NOMO-1 treated with dmso at 0.1 percent for 144 hours (cell line): ENCODE measurements at regions not wholly inside any gene's neighbourhood (a gene's known extent, or its start where the extent isn't known, plus 50 kb on each side); places are given as distances from the start of the nearest gene placed in this dataset.

ENCODE experiments used
- DNase-seq: peaks from one replicate; lab custom pipeline; 2025; ENCODE audit not compliant: unreplicated experiment; lab: John Stamatoyannopoulos, UW

DNA sequence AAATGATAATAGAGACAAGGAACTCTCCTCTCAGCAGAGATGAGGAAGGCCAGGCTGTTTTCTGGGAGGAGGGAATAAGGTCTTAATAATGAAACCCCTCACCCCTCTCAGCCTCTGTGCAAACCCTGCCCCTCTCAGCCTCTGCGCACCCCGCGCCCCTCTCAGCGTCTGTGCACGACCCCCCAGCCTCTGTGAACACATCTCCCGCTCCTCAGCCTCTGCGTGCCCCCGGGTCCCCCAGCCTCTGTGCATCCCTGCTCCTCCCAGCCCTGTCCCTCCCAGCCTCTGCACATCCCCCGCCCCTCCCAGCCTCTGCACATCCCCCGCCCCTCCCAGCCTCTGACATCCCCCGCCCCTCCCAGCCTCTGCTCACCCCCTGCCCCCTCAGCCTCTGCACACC, 837.8 kb downstream of the TBC1D22A start:
- DNase-seq = no peak

DNA sequence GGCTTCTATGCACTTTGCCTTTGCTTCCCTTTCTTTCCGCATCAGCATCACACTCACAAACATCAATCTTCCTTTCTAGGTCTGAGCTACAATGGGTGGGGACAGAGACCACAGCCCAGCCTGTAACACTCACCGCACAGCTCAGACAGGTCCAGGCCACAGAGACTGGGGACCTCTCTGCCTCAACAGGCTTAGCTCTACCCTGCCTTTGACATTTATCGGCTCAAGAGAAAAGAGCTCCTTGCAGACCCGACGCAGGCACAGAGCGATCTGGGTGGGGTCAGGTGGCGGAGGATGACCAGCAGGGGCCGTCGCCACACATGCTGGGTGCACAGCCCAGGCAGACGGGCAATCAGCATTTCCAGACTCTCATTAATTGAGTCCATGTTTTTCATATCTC, 837.3 kb downstream of the TBC1D22A start:
- no peak for DNase-seq

DNA sequence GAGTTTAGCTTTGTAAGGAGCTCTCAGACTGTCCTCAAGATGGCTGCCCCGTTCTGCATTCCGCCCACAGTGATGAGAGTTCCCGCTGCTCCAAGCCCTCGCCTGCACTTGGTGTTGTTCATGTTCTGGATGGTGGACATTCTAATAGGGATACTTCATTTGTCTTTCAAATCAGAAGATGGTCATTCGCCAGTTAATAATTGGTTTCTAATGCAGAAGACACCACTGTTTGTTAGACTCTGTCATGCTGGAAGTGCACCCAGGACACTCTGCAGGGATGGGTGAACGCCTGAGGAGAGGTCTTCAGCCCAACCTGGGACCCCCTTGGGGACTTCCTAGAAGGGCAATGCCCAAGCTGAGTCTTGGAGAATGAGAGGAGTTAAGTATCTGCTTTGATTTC, 836.4 kb downstream of the TBC1D22A start:
- no peak for DNase-seq

DNA sequence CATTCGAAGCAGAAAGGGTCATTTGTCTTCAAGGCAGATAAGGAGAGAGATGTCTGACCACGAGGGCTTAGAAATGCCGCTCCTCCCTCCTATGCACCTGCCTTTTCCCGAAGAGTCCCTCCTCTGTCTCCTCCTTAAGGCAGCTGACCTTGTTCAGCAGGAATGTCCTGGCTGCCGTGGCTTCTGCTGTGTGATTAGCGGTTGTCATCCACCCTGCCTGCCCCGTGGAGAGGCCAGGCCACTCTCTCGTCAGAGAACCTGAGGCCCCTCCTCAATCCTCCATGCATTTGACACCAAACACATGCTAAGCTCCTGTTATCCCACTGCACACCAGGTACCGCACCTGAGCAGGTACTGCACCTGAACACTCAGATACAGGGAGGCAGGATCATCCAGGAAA, 834.6 kb downstream of the TBC1D22A start:
- no peak for DNase-seq

DNA sequence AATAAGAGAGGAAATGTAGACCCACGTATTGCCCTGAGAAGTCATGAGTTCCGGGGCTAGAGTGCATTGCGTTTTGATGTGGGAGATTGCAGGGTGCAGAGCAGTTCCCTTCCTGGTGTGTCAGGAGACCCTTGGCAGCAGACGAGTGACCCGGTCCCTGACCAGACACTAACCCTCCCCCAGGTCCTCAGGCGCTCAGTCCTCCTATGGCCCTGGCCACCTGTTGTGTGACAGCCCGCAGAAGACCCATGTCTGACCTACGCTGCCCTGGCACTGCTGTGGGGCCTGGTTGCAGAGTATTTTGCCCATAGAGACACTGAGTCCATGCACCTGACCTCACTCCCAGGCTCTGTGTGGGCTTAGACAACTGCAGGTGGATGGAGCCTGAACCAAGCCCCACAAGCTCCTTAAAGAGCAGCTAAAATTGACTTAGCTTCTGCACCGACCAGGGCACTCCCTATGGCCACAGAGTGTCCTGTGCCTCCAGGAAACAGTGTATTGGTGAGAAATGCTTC, 833.8 kb downstream of the TBC1D22A start:
- DNase-seq = no peak

DNA sequence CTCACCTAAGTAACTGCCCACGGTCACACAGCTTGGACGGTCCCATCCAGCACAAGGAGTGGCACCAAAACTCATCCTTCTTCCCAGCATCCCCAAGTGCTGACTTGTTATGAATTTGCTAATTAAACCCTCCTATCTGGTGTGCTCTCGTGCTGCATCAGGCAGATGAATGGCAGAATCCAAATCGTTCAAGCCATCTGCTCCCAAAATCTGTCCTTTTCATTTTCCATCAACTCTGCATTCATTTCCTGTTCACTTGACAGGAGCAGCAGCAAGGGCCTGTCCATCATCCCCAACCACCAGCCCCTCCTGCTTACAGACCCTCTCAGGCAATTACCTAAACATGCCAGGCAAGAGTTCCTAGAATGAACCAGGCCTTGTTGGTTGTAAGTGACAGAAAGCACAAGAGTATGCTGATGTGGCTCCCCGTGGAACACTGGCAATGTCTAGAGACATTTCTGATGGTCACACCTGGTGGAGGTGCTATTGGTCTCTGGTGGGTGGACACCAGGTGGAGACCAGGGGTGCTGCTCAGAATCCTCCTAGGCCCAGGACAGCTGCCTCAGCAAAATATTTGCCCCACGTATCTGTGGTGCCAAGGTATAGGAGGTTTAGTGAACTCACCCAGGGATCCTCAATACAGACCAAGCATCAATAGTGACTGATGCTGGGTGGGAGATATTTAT, 832.5 kb downstream of the TBC1D22A start:
- no peak for DNase-seq

DNA sequence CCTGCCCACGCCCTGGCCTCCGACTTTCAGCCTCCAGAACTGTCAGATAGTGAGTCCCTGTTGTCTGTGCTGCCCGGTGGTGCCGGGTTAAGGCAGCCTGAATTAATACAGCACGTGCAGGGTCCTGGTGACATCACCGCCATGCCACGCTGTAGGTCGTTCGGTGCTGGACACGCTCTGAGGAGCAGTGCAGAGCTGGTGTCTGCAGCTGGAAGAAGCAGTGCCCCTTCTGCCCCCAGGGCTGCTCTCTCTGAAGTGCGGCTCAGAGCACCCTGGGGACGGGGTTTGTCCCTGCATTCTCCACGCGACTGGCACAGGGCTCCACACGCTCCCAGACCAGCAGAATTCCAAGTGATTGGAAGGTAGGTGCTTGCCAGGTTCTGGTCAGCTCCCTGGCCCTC, 831.5 kb downstream of the TBC1D22A start:
- no peak for DNase-seq

DNA sequence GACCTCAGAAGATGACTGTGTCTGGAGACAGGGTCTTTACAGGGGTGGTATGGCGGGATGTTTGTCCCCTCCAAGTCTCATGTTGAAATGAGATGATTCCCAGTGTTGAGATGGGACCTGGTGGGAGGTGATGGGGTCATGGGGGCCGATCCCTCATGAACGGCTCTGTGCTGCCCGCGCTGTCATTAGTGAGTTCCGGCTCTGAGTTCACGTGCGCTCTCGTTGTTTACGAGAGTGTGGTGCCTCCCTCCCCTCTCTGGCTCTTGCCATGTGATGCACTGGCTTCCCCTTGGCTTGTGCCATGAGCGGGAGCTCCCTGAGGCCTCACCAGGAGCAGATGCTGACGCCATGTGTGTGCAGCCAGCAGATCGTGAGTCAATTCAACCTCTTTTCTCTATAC, 830.8 kb downstream of the TBC1D22A start:
- no peak for DNase-seq

DNA sequence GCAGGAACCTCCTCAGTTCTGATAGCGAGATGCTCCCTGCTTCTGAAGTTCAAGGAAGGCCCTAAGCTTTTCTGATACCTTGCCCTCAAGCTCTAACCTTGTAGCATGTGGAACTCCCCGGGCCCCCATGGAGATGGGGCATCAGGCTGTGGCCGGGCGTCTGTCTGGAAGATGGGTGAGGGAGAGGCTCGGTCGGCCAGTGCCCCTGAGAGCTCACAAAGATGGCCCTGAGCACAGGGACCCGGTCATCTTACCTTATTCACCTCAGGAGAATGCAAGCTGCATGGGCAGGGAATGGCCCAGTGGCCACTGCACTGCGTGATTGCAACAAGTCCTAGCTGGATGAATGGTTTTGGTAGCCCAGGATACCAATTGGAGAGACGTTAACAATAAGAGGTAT, 830.3 kb downstream of the TBC1D22A start:
- DNase-seq = no peak

DNA sequence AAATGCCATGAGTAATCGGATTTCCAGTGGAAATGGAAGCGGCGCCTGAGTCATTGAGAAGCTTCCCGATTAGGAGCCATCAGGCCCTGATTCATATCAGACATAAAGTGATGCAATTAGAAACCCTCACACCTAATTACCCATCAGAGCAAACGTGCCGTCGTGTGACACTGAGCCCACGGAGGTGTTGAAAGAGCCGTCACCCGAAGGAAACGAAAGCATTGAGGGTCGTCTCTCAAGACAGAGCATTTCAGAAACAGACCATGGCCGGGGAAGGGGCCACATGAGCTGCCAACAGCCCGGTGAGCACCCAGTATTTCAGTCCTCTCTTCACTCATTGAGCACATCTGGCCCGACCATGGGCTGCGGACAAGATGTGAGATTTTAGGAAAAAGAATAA, 829.3 kb downstream of the TBC1D22A start:
- no peak for DNase-seq

DNA sequence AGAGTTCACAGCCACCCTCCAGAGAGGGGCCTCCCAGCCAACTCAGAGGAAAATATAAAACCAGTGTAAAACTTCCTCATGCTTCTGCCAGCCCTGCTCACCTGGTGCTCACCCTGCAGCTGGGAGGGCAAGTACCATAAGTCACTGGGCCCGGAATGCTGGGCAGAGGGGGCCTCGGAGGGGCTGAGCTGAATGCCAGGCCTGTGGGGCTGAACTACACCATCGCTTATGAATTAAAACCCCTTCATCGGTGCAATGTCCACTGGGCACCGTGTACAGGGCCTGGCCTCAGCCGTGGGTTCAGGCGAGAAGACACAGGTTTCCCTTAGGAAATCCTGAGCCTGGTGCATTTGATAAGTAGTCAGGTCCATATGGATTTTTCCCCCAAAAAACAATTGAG, 828.6 kb downstream of the TBC1D22A start:
- no peak for DNase-seq

DNA sequence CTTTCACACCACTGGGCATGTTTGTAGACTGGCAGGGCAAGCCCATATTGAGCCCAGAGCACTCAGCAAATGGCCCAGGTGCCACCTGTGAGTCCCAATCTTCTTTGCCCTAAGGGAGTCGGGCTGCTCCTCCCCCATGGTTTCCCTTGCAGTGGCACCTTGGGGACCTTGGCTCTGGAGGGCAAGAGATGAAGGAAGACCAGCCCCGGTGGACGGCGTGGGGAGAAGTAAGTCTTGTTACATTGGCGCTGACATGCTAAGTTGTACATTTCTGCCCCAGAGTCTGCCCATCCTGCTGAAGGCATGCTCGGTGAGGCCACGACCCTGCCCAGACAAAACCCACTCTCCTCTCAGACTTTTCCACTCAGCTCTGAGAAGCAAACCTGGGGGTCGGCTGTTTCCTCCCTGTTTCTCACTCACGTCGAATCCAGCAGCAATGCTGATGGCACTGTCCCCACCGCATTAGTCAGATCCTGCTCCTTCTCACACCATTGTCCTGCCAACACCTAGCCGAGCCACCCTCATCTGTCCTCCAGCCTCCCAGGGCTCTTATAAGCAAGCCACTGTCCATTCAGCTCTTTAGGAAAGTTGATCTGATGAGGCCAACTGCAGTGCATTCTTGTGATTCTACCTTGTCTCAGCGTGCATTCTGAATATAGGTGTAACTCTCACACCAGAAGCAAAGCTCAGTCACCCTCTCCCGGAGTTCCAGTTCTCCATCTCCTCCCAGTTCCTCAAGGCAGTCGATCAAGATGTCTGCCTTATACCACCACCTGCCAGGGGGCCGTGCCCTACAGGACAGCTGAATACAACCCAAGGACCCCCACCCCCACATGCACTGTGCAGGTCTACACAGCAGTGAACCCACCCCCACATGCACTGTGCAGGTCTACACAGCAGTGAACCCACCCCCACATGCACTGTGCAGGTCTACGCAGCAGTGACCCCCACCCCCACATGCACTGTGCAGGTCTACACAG, 827.1 kb downstream of the TBC1D22A start:
- no peak for DNase-seq

DNA sequence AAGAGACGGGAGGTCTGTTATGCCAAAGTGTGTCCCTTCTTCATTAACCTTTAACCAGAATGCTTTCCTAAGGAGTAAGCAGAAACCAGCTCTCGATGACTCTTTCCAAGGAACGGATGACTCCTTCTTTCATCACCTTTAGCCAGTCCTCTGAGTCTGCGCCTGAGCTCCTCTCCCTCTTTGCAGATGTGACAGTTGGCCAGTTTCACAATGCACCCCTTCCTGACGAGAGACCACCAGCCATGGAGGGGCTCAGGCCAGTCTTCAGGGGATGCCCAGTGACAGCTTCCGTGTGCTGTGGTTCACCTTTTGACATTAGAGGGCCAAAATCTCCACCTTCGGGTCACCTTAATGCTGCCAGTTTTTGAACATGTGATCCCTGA, 826.1 kb downstream of the TBC1D22A start:
- DNase-seq = no peak

DNA sequence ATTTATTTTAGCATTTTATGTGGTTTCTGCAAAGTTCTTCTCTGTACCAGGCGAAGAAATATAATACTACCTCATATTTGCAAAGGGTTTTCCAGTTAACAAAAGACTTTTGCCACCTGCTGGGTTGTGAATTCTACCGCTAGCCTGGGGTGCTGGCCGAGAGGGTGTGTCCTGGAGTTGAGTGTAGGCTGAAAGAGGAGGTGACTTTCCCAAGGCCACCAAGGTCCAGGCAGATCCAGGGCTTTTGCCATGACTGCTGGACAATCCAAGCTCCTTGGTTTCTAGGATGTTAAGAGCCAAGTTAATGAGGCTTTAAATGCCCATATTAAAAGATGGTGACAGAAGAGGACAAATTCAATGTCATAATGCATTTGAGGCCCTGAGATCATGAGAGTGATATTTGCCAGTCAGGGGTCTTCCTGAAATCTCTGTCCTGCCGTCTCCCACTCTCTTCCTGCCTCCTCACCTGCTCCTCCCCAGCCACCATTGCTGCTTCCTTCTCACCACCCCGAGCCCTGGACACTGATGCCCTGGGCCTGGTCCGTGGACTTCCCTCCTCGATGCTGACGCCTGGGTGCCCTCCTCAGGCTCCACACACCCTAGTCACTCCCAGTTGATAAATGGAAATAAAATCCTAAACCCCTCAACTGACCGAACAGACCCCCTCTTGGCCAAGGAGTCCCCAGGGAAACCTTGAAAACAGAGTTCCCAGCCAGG, 825.6 kb downstream of the TBC1D22A start:
- DNase-seq = no peak

DNA sequence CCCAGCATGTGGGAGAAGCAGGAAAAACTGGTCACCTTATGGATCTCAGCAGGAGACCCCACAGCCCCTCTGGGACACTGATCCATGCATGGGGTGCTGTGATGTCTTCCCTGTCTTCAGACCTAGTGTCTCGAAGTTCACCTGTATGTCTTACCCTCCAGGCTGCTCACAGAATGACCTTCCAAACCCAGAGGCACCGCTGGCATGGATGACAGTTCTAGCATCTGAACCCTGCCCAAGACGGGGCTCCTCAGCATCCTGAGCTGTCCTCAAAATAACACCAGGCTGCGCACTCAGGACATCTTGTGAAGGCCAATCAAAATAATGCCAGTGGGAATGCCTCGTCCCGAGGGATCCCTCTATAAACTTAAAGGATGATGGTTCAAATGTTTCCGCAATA, 824.9 kb downstream of the TBC1D22A start:
- no peak for DNase-seq

DNA sequence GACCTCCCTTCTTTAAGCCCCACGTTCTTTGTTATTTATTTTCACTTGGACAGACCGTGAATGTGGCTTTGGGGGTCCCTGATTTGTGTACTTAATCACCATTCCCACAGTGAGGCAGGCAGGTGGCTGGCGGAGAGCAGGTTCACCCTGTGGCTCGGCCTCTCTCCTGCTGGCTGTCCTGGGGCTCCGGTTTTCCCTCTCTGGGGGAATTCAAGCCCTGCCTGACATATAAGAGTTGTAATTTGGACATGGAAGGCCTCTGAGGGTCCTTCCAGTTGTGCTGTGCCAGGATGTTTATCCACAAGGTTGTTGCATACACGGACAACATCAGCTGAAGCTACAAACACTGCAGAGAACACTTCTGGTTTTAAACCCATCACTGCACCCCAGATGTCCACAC, 824.5 kb downstream of the TBC1D22A start:
- DNase-seq = no peak

DNA sequence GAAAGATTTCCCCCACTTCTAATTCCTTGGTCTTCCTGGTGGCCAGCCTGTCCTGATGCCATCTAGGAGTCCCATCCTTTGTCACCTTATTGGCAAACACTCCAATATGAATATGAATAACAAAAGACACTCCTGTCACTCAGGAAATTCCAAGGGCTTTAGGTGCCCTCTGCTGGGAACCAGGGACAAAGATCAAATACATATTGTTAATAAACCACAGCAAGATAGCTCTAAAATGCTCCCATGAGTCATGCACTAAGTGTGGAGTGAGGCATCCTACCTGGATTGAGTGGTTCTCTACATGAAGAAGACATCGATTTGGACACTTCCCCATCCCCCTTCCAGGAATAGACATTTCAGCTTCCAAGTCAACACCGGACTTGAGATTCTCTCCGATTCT, 823.6 kb downstream of the TBC1D22A start:
- no peak for DNase-seq

DNA sequence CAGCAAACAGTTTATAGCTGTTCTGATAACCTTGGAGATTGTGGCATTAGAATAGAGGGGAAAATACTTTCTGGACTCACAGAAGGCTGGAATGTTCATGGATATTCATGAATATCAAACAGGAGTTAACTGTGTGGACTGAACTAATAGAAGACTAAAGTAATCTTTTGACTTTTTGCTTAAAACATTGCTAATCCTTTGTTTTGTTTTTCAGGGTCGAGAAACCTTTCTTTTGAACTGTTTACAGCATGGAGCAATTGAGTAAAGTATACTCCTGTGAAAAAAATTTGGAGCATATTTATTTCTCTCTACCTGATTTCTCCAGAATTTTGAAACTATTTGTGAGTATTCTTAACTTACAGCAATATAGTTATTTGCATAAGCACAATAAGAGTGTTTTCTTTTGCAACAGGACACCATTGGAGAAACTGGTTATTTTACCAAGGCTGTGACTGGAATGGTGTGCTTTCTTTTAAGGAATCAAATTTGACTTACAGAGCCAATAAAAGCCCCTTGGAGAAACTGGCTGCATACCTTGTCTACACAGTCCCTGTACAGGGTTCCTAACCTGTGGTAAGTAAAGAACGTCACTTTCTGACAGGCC, 821.6 kb downstream of the TBC1D22A start:
- no peak for DNase-seq

DNA sequence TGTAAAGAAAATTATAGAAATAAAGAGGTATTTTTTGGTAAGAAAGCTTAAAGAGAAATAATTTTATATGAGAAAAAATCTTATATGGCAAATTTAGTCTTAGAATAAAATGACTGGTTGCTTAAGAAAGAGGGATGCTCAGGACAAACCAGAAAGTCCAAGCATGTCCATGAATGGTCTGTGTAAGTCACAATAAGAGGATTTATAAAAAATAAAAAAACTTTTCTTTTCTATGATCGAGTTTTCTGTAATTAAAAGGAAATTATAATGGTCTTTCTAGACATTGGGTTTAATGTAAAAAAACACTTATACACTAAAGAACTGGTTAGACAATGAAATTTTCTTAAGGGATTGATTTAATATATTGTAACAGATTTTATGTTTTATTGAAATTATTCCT, 819.6 kb downstream of the TBC1D22A start:
- no peak for DNase-seq

DNA sequence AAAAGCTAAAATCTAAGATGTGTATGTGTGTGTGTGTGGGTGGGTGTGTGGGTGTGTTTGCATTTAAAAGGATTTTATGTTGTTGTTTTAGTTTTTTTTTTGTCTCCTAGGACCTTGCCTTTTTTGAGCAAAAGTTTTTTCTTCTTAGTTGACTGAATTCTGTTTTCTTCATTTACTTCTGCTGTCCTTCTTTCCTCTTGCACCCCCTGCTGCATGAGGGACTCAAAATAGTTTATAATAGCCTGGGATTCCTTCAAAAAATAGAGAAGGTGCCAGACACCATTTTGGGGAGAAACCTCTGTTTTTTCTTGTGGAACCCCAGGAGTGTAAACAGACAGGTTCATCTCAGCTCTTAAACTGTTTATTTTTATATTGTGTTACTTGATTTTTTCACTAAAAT, 817.7 kb downstream of the TBC1D22A start:
- no peak for DNase-seq

DNA sequence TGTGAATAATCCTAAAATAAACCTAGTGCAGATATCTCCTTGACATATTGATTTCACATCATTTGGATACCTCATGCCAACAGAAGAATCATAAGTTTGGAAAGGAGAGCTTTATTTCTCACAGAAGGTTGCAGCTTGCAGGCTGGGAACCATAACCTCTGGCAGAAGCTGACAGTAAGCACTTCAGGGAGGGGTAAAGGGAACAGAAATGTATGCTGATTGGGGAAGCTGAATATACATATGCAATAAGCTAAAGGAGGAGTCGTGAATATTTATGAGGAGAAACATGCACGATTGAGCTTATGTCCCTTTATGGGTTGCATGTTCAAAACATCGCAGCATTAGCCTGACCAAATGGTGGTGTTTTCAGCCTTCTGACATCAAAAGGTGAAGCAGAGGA, 814.5 kb downstream of the TBC1D22A start:
- DNase-seq = no peak
